H1 (cell line): ENCODE measurements at regions not wholly inside any gene's neighbourhood (a gene's known extent, or its start where the extent isn't known, plus 50 kb on each side); places are given as distances from the start of the nearest gene placed in this dataset.

Experiments
- CTCF ChIA-PET: fragments of 300-600 bp; sonication (Branson Sonifier 250); formaldehyde crosslinking; loops from one replicate; lab custom pipeline; 2021; ENCODE audit not compliant: partially characterized antibody; lab: Charles Lee
- POLR2A ChIA-PET: fragments of 300-600 bp; sonication (Branson Sonifier 250); formaldehyde crosslinking; loops from one replicate; lab custom pipeline; 2021; ENCODE audit warnings: inconsistent platforms; ENCODE audit not compliant: partially characterized antibody; lab: Charles Lee
- DNase-seq, 2 experiments: peaks; one replicate each; pipeline versions ENCODE4 v3.0.0 to v3.0.0-alpha.2; 2010 to 2022; ENCODE audit warnings: low spot score in 2 of 2, low read depth in 1 of 2, mixed read lengths in 1 of 2
- FAIRE-seq: peaks from 2 replicates; lab custom pipeline; 2011; peaks lifted over from hg19 to GRCh38; lab: Jason Lieb, UNC
- H2AFZ ChIP-seq: 2 replicates; pipeline ENCODE4 v1.8.1; 2012; ENCODE audit warnings: low read length, inconsistent platforms
- H2AK5ac ChIP-seq: 2 replicates; pipeline ENCODE4 v1.6.1; 2013; ENCODE audit warnings: low read depth, low read length
- H2BK120ac ChIP-seq: replicated peaks from 2 replicates; pipeline ENCODE3; 2013; ENCODE audit warnings: low read depth, low read length, inconsistent platforms
- H2BK12ac ChIP-seq: 2 replicates; pipeline ENCODE4 v1.6.1; 2013; ENCODE audit warnings: low read depth, low read length
- H2BK15ac ChIP-seq: 2 replicates; pipeline ENCODE4 v1.6.1; 2013; ENCODE audit warnings: low read length
- H2BK20ac ChIP-seq: 2 replicates; pipeline ENCODE4 v1.6.1; 2013; ENCODE audit warnings: low read length
- H2BK5ac ChIP-seq: 2 replicates; pipeline ENCODE4 v1.6.1; 2013; ENCODE audit warnings: low read depth, low read length
- H3K14ac ChIP-seq: 2 replicates; pipeline ENCODE4 v1.6.1; 2013; ENCODE audit warnings: inconsistent platforms; ENCODE audit not compliant: insufficient read length
- H3K18ac ChIP-seq: 2 replicates; pipeline ENCODE4 v1.6.1; 2013; ENCODE audit warnings: low read length; ENCODE audit errors: extremely low read depth
- H3K23ac ChIP-seq: 2 replicates; pipeline ENCODE4 v1.6.1; 2013; ENCODE audit warnings: inconsistent platforms; ENCODE audit not compliant: insufficient read length
- H3K23me2 ChIP-seq: 2 replicates; pipeline ENCODE4 v1.6.1; 2013; ENCODE audit warnings: low read depth, low read length
- H3K27ac ChIP-seq: 2 replicates; pipeline ENCODE4 v1.6.1; 2011; ENCODE audit warnings: low read depth, low read length, inconsistent platforms
- H3K27me3 ChIP-seq, 4 experiments: replicated peaks in 1 of 4; 1 replicate in 1 of 4; 2 replicates in 3 of 4; pipeline versions ENCODE4 v1.6.1 to v1.8.1; 2011 to 2013; ENCODE audit warnings: low read length in 3 of 4, mild to moderate bottlenecking in 3 of 4, inconsistent platforms in 2 of 4, mixed read lengths in 2 of 4, moderate library complexity in 1 of 4; ENCODE audit not compliant: control insufficient read depth in 3 of 4, insufficient read depth in 3 of 4; ENCODE audit errors: extremely low read depth in 1 of 4
- H3K36me3 ChIP-seq, 4 experiments: 2 replicates each; pipeline versions ENCODE4 v1.6.1 to v1.8.1; 2011 to 2013; ENCODE audit warnings: mild to moderate bottlenecking in 4 of 4, low read length in 3 of 4, moderate library complexity in 2 of 4, control low read depth in 1 of 4, inconsistent platforms in 1 of 4; ENCODE audit not compliant: insufficient read depth in 4 of 4, control insufficient read depth in 2 of 4
- H3K4ac ChIP-seq: replicated peaks from 2 replicates; pipeline ENCODE3; 2013; ENCODE audit warnings: low read length, low read depth, mixed read lengths, inconsistent platforms; ENCODE audit not compliant: insufficient read length
- H3K4me1 ChIP-seq, 4 experiments: replicated peaks in 1 of 4; 1 replicate in 1 of 4; 2 replicates in 3 of 4; pipeline versions ENCODE4 v1.6.1 to v1.8.1; 2011 to 2013; ENCODE audit warnings: low read length in 3 of 4, inconsistent platforms in 2 of 4, mixed read lengths in 1 of 4; ENCODE audit not compliant: insufficient read depth in 4 of 4, control insufficient read depth in 3 of 4
- H3K4me2 ChIP-seq, 2 experiments: 2 replicates each; pipeline versions ENCODE4 v1.6.1 to v1.8.1; 2011 to 2013; ENCODE audit warnings: low read depth in 2 of 2, low read length in 2 of 2, control low read depth in 1 of 2, inconsistent platforms in 1 of 2, mild to moderate bottlenecking in 1 of 2; ENCODE audit not compliant: insufficient read depth in 1 of 2
- H3K4me3 ChIP-seq, 4 experiments: fragments of 200-600, 300-600 bp in 1 of 4; sonication (generic), shearing (Covaris generic), sonication (Bioruptor Twin) in 1 of 4; 2 replicates each; pipeline versions ENCODE4 v1.5.1 to v1.8.1; 2011 to 2016; ENCODE audit warnings: low read length in 4 of 4, low read depth in 3 of 4, control low read depth in 2 of 4, inconsistent platforms in 2 of 4, mild to moderate bottlenecking in 2 of 4, mixed read lengths in 1 of 4, moderate library complexity in 1 of 4; ENCODE audit not compliant: insufficient read depth in 2 of 4; ENCODE audit errors: extremely low read depth in 1 of 4
- H3K56ac ChIP-seq: replicated peaks from 2 replicates; pipeline ENCODE3; 2013; ENCODE audit warnings: low read depth, mild to moderate bottlenecking, mixed read lengths, low read length, inconsistent platforms; ENCODE audit not compliant: insufficient read length
- H3K79me1 ChIP-seq: 2 replicates; pipeline ENCODE4 v1.6.1; 2013; ENCODE audit warnings: low read depth, low read length, control low read depth
- H3K79me2 ChIP-seq, 2 experiments: 2 replicates each; pipeline versions ENCODE4 v1.6.1 to v1.8.1; 2012 to 2013; ENCODE audit warnings: low read length in 2 of 2, mild to moderate bottlenecking in 2 of 2, inconsistent platforms in 1 of 2; ENCODE audit not compliant: insufficient read depth in 2 of 2, control insufficient read depth in 1 of 2
- H3K9ac ChIP-seq, 4 experiments: replicated peaks in 1 of 4; 1 replicate in 1 of 4; 2 replicates in 3 of 4; pipeline versions ENCODE4 v1.6.1 to v1.8.1; 2011 to 2013; ENCODE audit warnings: low read depth in 3 of 4, low read length in 3 of 4, control low read depth in 2 of 4, mild to moderate bottlenecking in 2 of 4, moderate library complexity in 2 of 4, inconsistent platforms in 1 of 4; ENCODE audit errors: extremely low read depth in 1 of 4
- H3K9me3 ChIP-seq, 2 experiments: 2 replicates each; pipeline versions ENCODE4 v1.6.1 to v1.8.1; 2012 to 2013; ENCODE audit warnings: mild to moderate bottlenecking in 2 of 2, moderate library complexity in 2 of 2, control low read depth in 1 of 2, inconsistent platforms in 1 of 2, low read depth in 1 of 2, low read length in 1 of 2, mixed read lengths in 1 of 2; ENCODE audit not compliant: insufficient read depth in 2 of 2
- H4K20me1 ChIP-seq, 2 experiments: replicated peaks in 1 of 2; 2 replicates each; pipeline versions ENCODE3 to v1.8.1; 2011 to 2013; ENCODE audit warnings: inconsistent platforms in 2 of 2, low read length in 2 of 2, mild to moderate bottlenecking in 1 of 2; ENCODE audit not compliant: insufficient read depth in 2 of 2, control insufficient read depth in 1 of 2
- H4K5ac ChIP-seq: 2 replicates; pipeline ENCODE4 v1.6.1; 2013; ENCODE audit warnings: low read length, low read depth, mixed read lengths, inconsistent platforms; ENCODE audit not compliant: insufficient read length
- H4K8ac ChIP-seq: 2 replicates; pipeline ENCODE4 v1.8.0; 2013; ENCODE audit warnings: mild to moderate bottlenecking, moderate library complexity, low read length, inconsistent platforms; ENCODE audit not compliant: insufficient read depth; ENCODE audit errors: extremely low read depth
- H4K91ac ChIP-seq: replicated peaks from 2 replicates; pipeline ENCODE3; 2013; ENCODE audit warnings: low read length, mixed read lengths, inconsistent platforms; ENCODE audit not compliant: insufficient read length
- CBX8 ChIP-seq: fragments of 300-800, 300-1000 bp; sonication (generic); IDR thresholded peaks from 2 replicates; pipeline ENCODE4 v1.7.1; 2016; ENCODE audit warnings: low read depth, low read length, borderline replicate concordance
- EP300 ChIP-seq, 2 experiments: IDR thresholded peaks; 1 replicate in 1 of 2; 2 replicates in 1 of 2; pipeline ENCODE4 v1.6.1; 2011 to 2012; ENCODE audit warnings: low read depth in 2 of 2, low read length in 2 of 2, mild to moderate bottlenecking in 2 of 2, borderline replicate concordance in 1 of 2, inconsistent platforms in 1 of 2, moderate library complexity in 1 of 2
- GTF2F1 ChIP-seq: IDR thresholded peaks from 2 replicates; pipeline ENCODE4 v1.6.1; 2012; ENCODE audit warnings: low read depth, low read length, improper control_type of control experiment, borderline replicate concordance
- KDM1A ChIP-seq: fragments of 200-600, 300-600 bp; sonication (generic); IDR thresholded peaks from 2 replicates; pipeline ENCODE4 v1.7.1; 2016; ENCODE audit warnings: mild to moderate bottlenecking, low read length, borderline replicate concordance
- KDM5A ChIP-seq: fragments of 200-600 bp; IDR thresholded peaks from 2 replicates; pipeline ENCODE4 v1.7.1; 2012; ENCODE audit warnings: mild to moderate bottlenecking, low read length, inconsistent platforms, mixed read lengths
- RXRA ChIP-seq: IDR thresholded peaks from 2 replicates; pipeline ENCODE4 v1.6.1; 2011; ENCODE audit warnings: low read depth, mild to moderate bottlenecking, low read length, moderate library complexity; ENCODE audit not compliant: insufficient read depth
- SAP30 ChIP-seq: fragments of 300-600 bp; sonication (generic); IDR thresholded peaks from 2 replicates; pipeline ENCODE4 v1.7.1; 2012; ENCODE audit warnings: low read length, moderate library complexity, mild to moderate bottlenecking, inconsistent platforms; ENCODE audit not compliant: insufficient read depth, insufficient replicate concordance
- ZNF274 ChIP-seq: IDR thresholded peaks from 2 replicates; pipeline ENCODE4 v1.7.0; 2012; ENCODE audit warnings: low read length, borderline replicate concordance; ENCODE audit errors: extremely low read depth
- WGBS, 2 experiments: shearing (Covaris generic) in 1 of 2; methylation state at CpG; one replicate each; pipeline versions ENCODE4 v1.1.6 to v1.1.7; 2013 to 2015; ENCODE audit warnings: low lambda C conversion rate in 2 of 2, mixed read lengths in 2 of 2, inconsistent platforms in 1 of 2, low coverage in 1 of 2, missing lambda C conversion rate in 1 of 2; ENCODE audit not compliant: insufficient replicate concordance in 2 of 2, insufficient coverage in 1 of 2, insufficient read length in 1 of 2; ENCODE audit errors: extremely low coverage in 1 of 2, missing lambda C conversion rate in 1 of 2; 5-methylcytosine and 5-hydroxymethylcytosine counted together

- CTCF ChIA-PET, result interaction anchor here (1.4 kb wide), 1 partner anchor 9 kb away, joined by 9 read pairs; no protein-coding TSS in a partner anchor
These were observed 373.1 kb downstream of the GABRG1 start for GRCh38 chr4:45750721-45751120.

More at GRCh38 chr4:45750721-45751120, 373.1 kb downstream of the GABRG1 start:
- Histone ChIP-seq H2AFZ (no peak overlapping the region), H4K91ac (no peak overlapping the region), H4K8ac (no peak overlapping the region), H3K23ac (no peak overlapping the region), H2BK12ac (no peak overlapping the region), H3K14ac (no peak overlapping the region), H2BK20ac (no peak overlapping the region), H3K18ac (no peak overlapping the region), H3K27ac (no peak overlapping the region), H3K4ac (no peak overlapping the region), H2AK5ac (no peak overlapping the region), H3K79me1 (no peaks in the 10 kb centered on the region), H3K79me2 (no peaks in the 10 kb centered on the region), H3K9me3 (no peaks in the 10 kb centered on the region), H3K36me3 (no peaks in the 10 kb centered on the region), H2BK15ac (no peak overlapping the region), H2BK120ac (no peak overlapping the region), H2BK5ac (no peak overlapping the region), H3K56ac (no peak overlapping the region), H4K20me1 (no peaks in the 10 kb centered on the region), H3K27me3 (no peaks in the 10 kb centered on the region), H4K5ac (no peak overlapping the region), H3K4me2 (no peak overlapping the region), H3K9ac (no peak overlapping the region), H3K4me1 (no peaks in the 10 kb centered on the region), H3K4me3 (no peak overlapping the region), H3K23me2 (no peaks in the 10 kb centered on the region)
- FAIRE-seq (no peak), DNase-seq (no peak)
- TF ChIP-seq SAP30 (no peak), GTF2F1 (no peak), RXRA (no peak), EP300 (IDR thresholded peaks at IDR 0.05; ENCODE audit: borderline replicate concordance in 1 of 2, low read depth in 2 of 2, low read length in 2 of 2) (no peak), ZNF274 (no peak), KDM5A (no peak), CBX8 (no peak), KDM1A (no peak)
- POLR2A ChIA-PET, result no interaction called here
- WGBS, 2 experiments, result 83% methylated on average over 2 of the region's 2 CpGs; no CpG with 5 or more reads in 1 of the 2 experiments
